ENCODE measurements at regions not wholly inside any gene's neighbourhood (a gene's known extent, or its start where the extent isn't known, plus 50 kb on each side); places are given as distances from the start of the nearest gene placed in this dataset.

DNA sequence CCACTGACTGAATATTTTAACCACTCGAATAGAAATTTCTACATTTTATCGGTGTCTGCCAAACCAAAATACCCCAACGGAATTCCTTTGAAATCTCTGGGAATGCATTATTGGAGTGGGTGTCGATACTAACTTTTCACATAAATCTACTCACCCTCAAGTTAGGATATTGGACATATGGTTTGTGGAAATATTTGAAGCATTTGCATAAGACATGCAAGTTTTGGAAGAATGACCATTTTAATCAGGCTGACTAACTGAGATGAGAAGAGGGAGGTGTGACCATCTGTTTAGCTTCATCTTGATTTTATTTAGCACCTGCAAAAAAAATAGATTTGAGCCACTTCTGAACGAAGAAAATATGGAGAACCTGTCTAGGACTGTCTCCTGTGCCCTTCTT lies 61.2 kb downstream of the KLF6 start:
- DNase-seq, result no peak

DNA sequence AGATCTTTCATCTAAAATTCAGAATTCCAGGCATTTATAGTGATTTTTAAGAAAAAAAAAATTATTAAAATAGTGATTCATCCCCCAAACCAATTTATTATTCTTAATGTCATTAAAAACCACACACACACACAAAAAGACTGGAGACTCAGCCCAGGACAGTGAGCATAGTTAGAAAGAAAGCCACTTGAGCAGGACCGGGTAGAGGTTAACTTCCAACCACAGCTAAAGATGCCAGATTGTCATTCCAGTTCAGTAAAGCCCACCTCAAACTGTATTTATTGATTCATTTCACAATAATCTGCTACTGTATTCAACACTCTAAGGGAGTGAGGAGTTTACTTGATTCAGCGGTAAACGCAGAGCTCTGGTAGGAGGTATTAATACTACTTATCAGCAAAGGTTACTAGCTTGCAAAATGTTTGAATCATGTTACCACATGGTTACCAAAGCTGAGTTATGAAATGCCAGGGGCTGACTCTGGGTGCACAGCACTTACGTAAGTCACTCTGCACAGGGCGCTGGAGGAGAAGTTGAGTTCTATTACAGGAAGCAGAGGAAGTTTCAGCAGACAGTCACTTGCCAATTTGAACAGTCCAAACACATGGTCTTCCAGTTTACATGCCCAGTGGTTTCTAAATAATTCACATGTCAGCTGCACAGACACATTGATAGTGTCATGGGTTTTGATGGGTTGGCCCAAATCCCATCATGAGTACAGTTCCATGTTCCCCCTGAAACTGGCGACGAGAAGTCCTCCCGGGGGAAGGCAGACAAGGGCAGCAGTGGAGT lies 64.6 kb downstream of the KLF6 start:
- no peak for DNase-seq

DNA sequence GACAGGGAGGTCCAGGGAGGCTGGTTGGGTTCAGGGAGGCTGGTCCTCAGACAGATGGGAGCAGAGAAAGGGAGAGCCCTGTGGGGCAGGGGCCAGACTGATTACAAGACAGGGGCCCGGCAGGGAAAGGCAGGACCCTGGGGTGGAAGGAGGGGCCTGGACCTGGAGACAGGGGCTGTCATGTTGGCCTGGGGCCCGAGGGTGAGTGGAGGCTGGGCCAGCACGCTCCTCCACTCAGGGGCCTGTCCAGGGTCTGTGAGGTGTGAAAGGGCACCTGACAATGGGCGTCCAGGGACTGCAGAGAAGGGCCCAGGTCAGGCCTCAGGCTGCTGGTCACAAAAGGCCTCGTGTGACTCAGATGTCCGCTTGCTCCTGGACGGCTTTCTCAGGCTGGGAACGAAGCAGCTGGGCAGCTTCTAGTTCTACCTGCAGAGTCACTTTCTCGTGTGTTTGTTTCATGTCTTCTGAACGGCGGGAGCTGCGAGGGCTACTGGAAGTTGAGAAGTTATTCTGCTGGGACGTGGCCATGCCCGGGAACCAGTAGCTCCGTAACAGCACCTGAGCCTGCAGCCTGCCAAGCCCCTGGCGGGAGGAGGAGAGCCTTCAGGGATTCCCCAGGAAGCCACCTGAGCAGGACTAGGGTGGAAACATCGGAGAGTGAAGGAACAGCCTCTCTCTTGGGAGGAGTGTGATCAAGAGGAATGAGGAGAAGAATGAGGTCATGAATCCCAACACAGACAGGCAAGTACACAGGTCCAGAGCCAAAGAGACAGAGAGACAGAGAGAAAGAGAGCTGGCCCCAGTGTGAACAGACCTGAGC lies 65.8 kb downstream of the KLF6 start:
- DNase-seq, result no peak

DNA sequence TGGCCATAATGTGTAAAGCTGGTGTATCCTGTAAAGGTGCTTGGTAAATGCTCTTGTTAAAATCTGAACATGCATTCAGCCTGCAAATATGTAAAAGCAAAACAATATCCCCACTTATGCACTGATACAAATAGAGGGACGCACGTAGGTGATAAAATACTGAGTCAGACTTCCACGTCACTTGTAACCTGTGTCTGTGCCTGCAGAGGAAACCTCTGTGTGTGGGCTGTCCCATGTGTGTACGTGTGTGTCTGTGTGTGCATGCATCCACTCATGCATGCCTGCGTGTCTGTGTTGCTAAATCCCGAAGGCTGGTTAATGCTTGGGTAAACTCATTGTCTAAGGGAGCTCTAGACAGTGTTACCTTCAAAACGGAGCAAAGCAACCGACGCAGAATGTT lies 68.9 kb downstream of the KLF6 start:
- no peak for DNase-seq

DNA sequence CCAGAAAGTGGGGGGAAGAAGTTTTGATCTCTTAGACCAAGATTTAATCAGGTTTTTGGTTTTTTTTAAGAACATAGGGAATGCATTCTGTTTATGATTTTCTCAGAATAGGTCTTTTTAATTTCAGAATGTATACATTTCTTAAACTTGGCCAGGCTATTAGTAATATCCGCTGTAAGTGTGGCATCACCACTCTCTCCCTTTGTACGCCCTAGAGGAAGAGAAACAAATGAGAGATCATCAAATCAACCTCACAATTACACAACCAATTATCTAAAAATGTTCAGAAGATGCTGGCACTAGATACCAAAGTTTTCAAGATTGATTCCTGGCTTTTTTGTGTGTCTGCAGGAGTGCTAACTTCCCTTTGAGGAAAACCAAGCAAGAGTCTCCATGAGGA lies 70.0 kb downstream of the KLF6 start:
- no peak for DNase-seq

DNA sequence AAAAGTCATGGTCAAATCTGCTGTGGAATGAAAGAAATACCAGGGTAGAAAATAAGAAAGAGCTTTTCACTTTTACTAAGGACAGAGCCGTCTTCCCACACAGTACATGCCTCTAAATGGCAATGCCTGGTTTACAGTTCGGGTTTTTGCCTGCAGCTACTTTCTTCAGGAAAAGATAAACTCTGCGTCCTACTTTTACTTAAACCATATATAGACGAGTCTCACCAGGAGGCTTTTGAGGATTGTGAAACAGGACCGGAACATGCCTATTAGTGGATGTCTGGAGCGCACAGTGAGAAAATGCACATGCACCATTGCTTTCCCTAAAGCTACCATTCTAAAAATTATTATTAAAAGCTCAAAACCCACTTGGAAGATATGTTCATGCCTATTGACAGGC lies 70.5 kb downstream of the KLF6 start:
- DNase-seq, result no peak

DNA sequence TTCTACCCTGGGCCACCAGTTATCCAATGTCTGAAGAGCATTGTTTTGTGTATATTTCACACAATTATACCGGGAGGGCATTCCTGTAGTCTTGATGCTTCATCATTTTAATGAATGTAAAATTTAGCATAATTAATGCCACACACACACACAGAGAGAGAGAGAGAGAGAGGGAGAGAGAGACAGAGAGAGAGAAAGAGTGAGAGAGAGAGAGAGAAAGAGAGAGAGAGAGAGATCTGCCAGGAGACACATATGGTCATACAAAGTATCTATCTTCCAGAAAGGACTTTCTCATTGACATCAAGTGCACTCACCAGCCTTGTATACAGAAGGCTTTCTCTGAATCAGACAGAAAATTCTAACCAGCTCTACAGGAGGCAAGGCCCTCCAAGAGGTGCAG lies 72.3 kb downstream of the KLF6 start:
- DNase-seq, result no peak

DNA sequence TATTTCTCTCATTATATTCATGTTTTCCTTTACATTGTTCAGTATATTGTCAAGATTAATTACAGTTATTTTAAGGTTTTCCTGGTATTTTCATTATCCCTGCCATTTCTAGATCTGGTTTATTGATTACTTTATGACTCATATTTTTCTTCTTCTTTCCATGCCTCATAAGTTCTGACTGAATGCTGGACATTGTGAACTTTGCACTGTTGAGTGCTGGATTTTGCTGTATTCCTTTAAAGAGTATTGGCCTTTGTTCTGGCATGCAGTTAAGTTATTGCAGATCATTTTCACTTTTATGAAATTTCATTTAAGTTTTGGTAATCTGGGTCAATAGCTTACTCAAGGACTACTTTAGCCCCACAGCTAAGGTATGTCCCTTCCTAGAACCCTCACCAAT lies 73.1 kb downstream of the KLF6 start:
- DNase-seq, result no peak

DNA sequence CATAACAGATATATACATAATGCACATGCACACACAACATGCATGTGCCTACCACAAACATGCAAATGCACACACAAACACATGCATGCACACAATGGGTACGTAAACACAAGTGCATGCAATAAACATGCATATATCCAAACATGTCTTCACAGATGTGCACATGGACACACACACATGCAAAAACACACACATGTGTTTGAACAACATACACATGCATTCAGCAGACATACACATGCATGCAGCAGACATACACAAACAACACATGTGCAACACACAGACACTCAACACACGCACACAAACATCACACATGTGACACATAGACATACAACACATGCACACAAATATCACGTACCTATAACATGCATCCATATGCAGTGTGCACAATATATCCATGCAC lies 74.2 kb downstream of the KLF6 start:
- DNase-seq, result no peak

DNA sequence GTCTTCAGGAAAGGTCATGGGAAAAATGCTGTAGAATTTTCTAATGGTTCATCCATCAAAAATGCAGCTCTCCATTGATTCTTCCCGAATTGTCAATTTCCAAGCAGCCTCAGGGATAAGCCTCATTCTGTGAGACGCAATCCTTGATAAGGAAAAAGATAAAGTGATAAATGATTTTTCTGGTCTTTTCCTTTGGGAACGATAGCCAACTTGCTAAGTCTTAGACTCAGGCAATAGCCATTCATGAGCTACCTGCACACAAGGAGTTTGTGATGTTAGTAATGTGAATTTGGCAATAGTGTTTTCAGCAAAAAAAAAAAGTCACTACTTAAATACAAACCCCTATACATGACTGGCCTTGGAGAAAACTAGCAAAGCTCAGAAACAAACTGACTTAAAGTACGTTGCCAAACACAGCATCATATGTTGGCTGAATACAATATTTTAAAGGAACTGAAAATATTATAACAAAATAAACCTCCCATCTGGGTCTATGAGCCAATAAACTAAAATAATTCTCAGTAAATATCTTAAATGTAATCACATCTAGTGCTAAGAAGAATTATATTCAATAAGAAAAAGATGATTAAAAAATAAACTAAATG lies 75.5 kb downstream of the KLF6 start:
- no peak for DNase-seq

DNA sequence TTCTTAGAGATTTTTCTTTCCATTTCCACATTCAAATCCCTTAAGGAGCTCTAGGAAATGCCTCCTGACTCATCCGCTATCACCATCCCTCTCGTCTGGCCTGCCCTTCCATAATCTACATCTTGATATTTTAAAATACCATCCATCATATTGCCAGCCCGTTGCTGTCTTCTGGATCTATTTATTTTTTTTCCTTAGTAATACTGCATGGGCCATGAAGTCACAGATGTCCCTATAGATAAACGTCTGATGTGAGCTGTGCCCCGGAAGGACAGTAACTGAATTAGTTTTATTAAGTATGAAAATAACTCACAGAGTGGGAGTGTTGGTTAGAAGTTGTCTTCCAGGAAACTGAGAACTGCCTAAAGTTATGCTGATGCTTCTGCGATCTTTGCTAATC lies 76.2 kb downstream of the KLF6 start:
- DNase-seq, result no peak

DNA sequence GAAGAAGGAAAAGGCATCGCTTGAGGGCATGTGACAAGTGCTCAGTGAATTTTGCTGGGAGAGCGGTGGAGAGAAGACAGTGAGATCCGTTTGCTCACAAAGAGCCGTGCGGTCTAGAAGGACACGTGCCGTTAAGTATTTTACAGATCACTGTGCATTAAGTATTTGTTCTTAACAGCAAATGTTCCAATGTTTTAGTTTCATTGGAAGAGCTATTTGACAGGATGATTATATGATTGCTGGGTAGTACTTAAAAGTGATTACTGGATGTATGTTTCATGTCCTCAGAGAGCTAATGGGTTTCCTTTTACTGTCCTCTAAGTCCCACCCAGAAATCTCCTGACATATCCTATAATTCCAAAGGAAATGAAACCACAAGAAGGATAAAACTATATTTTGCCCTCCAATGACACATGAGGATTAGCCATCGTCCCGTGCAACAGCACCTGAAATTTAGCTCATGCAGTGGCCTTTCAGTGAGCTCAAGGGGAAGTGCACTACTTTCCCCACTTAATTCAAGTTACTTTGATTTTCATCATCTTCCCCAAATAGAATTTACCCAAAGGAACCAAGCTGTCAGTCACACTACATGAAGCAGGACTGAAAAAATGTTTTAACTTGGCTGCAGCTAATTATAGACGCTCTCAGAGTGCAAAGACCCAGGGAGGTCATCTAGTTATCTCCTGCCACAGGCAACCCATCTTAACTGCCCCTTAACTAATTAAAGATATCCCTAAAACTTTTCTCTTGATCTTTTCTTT lies 80.3 kb downstream of the KLF6 start:
- DNase-seq, result no peak

DNA sequence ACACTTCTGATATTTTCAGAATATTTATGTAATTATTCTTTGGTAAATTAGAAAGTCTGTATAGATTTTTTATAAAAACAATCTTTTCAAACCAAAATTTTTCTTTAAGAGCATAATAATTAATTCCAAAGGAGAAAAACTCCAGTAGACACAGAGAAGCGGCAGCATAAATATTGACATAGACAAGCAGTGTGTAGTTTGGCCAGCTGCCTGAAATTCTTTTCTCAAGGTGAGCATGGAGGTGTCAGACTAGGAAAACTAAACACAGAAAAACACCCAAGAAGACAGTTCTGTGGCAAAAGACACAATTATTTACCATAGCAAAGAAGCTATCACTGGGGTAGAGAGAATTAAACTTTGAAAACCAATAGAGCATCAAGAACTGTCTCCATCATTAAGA lies 82.4 kb downstream of the KLF6 start:
- DNase-seq, result no peak

DNA sequence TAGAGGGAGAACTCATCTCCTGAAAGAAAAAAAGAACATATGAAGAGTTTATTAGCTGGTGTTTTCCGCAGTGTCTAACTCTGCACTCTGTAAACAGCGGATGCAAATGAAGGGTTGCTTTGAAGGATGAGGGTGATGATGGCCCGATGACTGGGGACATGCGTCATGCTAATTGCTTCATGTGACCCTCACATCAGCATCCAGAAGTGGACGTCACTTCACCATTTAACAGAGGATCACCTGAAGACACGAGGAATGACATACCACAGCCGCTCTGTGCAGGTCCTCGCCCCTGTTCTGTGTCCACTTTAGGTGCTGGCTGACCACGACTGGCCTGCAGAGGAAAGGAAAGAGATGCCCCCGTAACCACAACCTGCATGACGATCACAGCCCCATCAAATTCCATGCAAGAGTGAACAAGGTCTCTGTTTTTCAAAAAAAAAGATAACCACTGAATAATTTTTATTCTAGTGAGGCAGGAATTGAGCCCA lies 82.9 kb downstream of the KLF6 start:
- no peak for DNase-seq

DNA sequence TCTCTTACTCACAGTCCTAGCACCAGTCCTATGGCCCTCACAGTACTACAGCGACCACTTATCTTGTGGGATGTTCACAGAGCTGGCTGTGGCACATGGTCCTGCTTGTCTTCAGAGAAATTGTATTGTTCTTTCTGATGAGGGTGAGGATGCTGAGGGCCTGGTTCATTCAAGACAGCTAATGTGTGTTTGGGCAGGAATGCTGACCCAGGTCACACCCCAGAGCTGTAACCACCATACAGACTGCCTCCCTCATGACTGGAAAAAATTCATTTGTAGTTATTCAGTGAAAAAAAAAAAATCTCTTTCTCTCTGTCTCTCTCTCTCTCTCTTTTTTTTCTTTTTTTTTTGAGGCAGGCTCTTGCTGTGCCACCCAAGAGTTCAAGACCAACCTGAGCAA lies 83.5 kb downstream of the KLF6 start:
- DNase-seq, result no peak

DNA sequence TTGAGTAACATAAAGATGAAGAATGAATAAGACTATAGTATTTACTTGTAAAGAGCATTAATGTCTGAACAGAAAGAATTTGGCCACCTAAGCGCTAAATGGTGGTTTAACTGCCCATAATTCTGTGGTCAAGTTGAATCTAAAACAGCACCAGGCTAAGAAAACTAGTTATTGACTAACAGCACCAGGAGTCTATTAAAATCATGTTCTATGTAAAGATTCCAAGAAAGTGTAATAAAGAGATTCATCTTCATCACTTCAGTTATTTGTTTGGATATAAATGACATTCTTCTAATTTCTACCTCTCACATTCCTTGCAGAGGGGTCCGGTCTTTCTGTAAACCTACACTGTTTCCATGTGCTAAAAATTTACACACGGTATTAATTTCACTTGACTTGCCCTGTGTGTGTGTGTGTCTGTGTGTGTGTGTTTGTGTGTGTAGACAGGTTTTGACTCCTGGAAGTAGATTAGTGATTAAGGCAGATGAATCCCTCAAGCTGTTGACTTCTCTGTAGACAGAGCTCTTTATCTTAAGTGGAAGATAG lies 84.4 kb downstream of the KLF6 start:
- DNase-seq, result no peak

DNA sequence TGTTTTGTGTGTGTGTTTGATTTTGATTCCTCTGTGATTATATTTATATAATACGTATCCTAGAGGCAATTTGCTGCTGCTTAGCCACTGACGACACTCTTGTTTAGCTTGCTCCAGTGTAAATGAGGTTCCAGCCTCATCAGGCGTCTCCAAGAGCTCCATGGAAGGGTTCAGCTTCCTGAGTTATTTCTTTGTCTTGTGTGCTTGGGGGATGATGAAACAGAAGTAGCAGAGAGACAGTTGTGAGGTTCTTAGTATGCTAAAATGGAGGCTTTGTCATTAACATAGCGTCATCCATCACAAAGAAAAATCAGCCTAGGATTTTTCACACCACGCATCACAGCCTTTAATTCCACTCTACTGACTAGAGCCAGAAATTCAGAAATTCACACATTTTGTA lies 85.1 kb downstream of the KLF6 start:
- DNase-seq, result no peak

DNA sequence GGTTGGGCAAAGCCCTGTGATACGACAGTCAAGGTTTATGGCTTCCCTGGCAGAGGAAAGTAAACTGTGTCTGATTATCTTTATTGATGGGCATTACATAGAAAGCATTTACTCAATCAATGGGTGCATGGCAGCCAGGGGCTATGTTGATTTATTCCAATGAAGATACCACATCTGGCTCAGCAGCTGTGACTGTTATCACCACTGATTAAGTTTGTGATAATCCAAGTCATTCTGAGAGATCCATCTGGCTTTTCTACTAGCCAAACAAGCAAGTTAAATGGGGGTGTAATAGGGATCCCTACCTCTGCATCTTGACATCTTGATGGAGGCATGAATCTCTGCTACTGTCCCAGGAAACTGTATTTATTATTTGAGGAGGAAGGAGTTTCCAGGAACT lies 86.7 kb downstream of the KLF6 start:
- no peak for DNase-seq

DNA sequence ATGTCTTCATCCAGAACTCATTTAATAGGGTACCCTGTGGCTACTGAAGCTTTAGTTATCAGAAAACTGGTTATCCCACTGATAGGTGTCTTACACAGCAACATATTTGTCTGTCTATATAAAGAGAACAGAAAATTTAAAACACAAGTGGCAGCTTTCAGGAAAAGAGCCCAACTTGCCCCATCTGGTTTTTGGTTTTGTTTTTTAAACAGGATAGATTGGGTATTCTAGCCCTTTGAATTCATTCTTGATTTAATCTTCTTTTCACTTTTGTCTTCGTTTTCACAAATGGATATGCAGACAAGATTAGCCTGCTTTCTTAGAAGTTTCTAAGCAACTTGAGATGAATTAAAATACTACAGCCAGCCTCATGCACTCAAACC lies 91.3 kb downstream of the KLF6 start:
- DNase-seq, result no peak

DNA sequence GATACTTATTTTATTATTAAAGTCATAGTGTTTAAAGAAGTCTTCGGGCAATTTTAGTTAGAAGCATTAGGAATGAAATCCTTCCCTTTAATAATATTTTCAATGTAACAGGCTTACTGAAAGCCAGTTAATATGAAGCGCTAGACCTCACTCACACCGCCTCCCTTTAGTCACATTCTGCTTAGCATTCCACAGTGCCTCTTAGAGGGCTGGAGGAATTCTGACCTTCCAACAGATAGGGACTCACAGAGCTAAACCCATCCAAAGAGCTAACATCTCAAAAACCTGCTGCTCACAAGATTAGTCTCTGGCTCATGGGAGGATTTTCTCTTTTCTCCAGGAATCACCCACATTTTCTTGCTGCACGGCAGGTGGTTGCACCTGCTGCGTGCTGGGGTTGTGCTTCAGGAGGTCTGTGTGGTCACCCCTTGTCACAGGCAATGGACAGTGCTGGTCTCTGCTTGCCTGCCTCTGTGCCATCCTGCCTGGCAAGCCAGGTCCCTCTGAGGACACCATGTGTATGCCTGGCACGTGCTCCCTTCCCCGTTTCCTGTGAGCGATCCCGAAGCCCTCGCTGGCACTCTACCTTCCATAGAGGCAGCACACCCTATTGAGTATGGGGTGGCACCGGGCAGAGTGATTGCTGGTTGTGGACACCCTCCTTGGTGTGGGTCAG lies 91.8 kb downstream of the KLF6 start:
- no peak for DNase-seq

DNA sequence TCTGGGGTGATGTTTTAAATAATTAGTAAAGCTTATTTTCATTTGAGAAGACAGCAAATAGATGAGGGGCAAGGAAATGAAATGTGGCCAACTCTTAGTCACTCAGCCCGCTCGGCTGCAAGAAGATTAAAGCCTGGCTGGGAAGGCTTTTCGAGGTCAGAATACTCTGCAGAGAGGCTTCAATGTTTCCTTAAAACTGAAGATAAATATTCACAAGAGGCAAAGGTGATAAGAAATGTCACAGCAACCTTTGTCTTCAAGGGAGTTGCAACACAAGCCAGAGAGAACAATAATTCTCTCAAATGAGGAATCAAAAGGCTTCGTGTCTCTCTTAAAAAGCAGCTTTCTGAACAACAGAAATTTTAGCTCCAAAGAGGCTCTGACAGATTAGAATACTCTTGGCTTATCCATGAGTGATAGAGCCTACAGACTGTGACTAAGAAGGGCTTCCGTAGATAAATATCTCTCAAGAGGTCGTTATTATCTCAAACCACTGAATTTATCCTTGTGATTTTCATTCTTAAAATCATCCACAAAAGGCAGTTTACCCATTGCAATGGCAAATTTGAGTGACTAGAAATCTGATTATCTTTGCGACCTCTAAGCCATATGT lies 92.5 kb downstream of the KLF6 start:
- DNase-seq, result no peak

DNA sequence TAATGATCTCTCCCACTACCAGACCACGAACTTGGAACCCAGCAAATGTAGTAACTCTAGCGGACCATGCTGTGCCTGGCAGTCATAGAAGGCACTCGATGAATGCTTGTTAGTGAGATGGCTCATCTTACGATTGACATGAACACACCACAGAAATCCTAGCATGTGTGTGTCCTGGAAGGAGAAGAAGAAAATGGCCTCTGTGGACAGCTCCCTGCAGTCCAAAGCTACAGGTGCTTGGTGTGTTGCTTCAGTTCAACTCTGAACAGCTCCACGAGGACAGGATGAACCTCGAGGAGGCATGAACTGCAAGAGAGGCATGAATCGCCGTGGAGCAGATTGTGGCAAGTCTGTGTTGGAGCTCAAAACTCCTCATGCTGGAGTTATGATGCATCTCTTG lies 93.5 kb downstream of the KLF6 start:
- DNase-seq, result no peak

Measured in activated CD4-positive, alpha-beta T cell treated with anti-CD3 and anti-CD28 coated beads, Interleukin-2, amount 50 U/mL, for 48 hours (primary cell).